Body of pancreas (tissue), 4 donors: ENCODE measurements at regions not wholly inside any gene's neighbourhood (a gene's known extent, or its start where the extent isn't known, plus 50 kb on each side); places are given as distances from the start of the nearest gene placed in this dataset.

Source experiments
- POLR2A ChIP-seq, 3 donors: fragments of 450-650 bp; IDR thresholded peaks; one replicate each; pipeline ENCODE4 v1.6.1; 2016; ENCODE audit warnings: antibody characterized with exemption in 3 of 3, mild to moderate bottlenecking in 2 of 3
- TF ChIP-seq, protein P1 (sequence below), 7 experiments: fragments of 450-650 bp in 4 of 7; fragments of 200-600 bp in 3 of 7; sonication (generic) in 3 of 7; IDR thresholded peaks; one replicate each; pipeline ENCODE4 v1.5.1; 2016 to 2019; ENCODE audit warnings: antibody characterized with exemption in 7 of 7

GRCh38 chr18:66271962-66272361, 331.9 kb downstream of the CDH19 start:
- TF ChIP-seq, protein P1, sequence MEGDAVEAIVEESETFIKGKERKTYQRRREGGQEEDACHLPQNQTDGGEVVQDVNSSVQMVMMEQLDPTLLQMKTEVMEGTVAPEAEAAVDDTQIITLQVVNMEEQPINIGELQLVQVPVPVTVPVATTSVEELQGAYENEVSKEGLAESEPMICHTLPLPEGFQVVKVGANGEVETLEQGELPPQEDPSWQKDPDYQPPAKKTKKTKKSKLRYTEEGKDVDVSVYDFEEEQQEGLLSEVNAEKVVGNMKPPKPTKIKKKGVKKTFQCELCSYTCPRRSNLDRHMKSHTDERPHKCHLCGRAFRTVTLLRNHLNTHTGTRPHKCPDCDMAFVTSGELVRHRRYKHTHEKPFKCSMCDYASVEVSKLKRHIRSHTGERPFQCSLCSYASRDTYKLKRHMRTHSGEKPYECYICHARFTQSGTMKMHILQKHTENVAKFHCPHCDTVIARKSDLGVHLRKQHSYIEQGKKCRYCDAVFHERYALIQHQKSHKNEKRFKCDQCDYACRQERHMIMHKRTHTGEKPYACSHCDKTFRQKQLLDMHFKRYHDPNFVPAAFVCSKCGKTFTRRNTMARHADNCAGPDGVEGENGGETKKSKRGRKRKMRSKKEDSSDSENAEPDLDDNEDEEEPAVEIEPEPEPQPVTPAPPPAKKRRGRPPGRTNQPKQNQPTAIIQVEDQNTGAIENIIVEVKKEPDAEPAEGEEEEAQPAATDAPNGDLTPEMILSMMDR (IDR thresholded peaks at IDR 0.05) = no peak
- no peak for TF ChIP-seq POLR2A (IDR thresholded peaks at IDR 0.05)
